ENCODE measurements at regions not wholly inside any gene's neighbourhood (a gene's known extent, or its start where the extent isn't known, plus 50 kb on each side); places are given as distances from the start of the nearest gene placed in this dataset.
"Not testable (repeated sequence)": the region's sequence is repeated elsewhere in the genome, so short reads cannot be mapped to it uniquely, and the experiment has no call there.

- not testable (repeated sequence) for FAIRE-seq; DNase-seq (ENCODE audit: insufficient read length, low spot score)
Observed at GRCh38 chrX:123788193-123788592, 55.3 kb upstream of the THOC2 start.

- no peak for TF ChIP-seq POLR2A (IDR thresholded peaks at IDR 0.05; ENCODE audit: low read depth, low read length)
- DNase-seq (ENCODE audit: insufficient read length, low spot score) (no peak), FAIRE-seq (no peak)
Observed at GRCh38 chrX:123788744-123789143, 55.9 kb upstream of the THOC2 start.

GRCh38 chrX:123797543-123798447, 62.1 kb upstream of the XIAP start:
- FAIRE-seq (no peak), DNase-seq (ENCODE audit: insufficient read length, low spot score) (no peak)

GRCh38 chrX:123798706-123799430, 61.0 kb upstream of the XIAP start:
- not testable (repeated sequence) for FAIRE-seq; DNase-seq (ENCODE audit: insufficient read length, low spot score)

More at GRCh38 chrX:123797543-123798447, 62.1 kb upstream of the XIAP start:
- no peak for TF ChIP-seq POLR2A (IDR thresholded peaks at IDR 0.05; ENCODE audit: low read depth, low read length)

- TF ChIP-seq POLR2A (IDR thresholded peaks at IDR 0.05; ENCODE audit: low read depth, low read length) = no peak
- DNase-seq (ENCODE audit: insufficient read length, low spot score) = no peak
- no peak for FAIRE-seq
Observed at GRCh38 chrX:123801901-123802300, 58.0 kb upstream of the XIAP start.

GRCh38 chrX:123803331-123803983, 56.4 kb upstream of the XIAP start:
- peak; percentile 43 for FAIRE-seq
- no peak for DNase-seq (ENCODE audit: insufficient read length, low spot score)
- TF ChIP-seq POLR2A (IDR thresholded peaks at IDR 0.05; ENCODE audit: low read depth, low read length) = no peak

- FAIRE-seq; DNase-seq (ENCODE audit: insufficient read length, low spot score): not testable (repeated sequence)
Observed at GRCh38 chrX:123803984-123804365, 55.9 kb upstream of the XIAP start.

- FAIRE-seq (no peak), DNase-seq (ENCODE audit: insufficient read length, low spot score) (no peak)
- TF ChIP-seq POLR2A (IDR thresholded peaks at IDR 0.05; ENCODE audit: low read depth, low read length) = no peak
Observed at GRCh38 chrX:123807835-123808416, 51.9 kb upstream of the XIAP start.

GRCh38 chrX:123809854-123810375, 49.9 kb upstream of the XIAP start:
- no peak for DNase-seq (ENCODE audit: insufficient read length, low spot score)
- no peak for FAIRE-seq
- no peak for TF ChIP-seq POLR2A (IDR thresholded peaks at IDR 0.05; ENCODE audit: low read depth, low read length)
